ENCODE measurements at regions not wholly inside any gene's neighbourhood (a gene's known extent, or its start where the extent isn't known, plus 50 kb on each side); places are given as distances from the start of the nearest gene placed in this dataset.

DNA sequence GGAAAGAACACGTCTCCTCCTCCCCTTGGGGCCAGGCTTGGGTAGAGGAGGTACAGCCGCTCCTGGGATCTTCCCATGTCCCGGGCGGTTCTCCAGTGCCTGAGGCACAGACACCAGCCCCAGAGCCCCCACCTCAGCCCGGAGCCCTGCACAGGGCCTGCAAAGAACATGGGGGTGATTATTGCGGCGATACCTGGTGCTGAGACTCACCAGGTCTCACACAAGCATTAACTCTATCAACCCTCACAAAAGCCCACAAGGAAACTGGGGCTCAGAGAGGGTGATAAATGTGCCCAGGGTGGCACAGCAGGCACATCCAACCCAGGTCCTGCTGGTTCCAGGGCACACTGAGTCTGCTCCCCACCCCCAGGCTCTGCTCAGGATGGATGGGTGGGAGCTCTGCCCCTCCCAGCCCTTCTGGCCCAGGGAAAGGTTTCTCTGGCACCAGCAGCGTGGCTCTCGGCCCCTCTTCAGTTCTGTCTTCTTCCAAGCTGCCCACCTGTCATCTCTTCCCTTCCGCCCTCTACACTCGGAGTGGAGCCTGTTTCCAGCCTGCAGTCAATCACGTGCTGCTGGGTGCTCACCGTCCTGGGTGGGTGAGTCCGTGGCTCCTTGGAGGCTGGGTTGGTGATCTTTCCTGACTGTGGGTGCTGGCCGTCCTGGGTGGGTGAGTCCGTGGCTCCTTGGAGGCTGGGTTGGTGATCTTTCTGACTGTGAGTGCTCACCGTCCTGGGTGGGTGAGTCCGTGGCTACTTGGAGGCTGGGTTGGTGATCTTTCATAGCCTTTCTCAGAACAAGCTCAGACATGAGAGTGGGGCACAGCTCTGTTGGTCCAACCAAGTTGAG, 53.6 kb upstream of the AJAP1 start:
- BruUV-seq (replicated peaks): no TSS peak
- DNase-seq (ENCODE audit: low read depth, low spot score) (no peak), FAIRE-seq (no peak)
- no peaks in the 10 kb centered on the region for H3K36me3 ChIP-seq (ENCODE audit: control insufficient read depth in 2 of 2, extremely low read depth in 1 of 2, insufficient read depth in 2 of 2, low read length in 2 of 2)
- H3K27me3 ChIP-seq (ENCODE audit: control insufficient read depth in 2 of 2, insufficient read depth in 2 of 2, low read length in 2 of 2): no peaks in the 10 kb centered on the region
- no peaks in the 10 kb centered on the region for H3K79me2 ChIP-seq (ENCODE audit: control insufficient read depth, insufficient read depth, low read length)
- H3K4me3 ChIP-seq (replicated peaks in 1 of 3; ENCODE audit: insufficient read depth in 1 of 3, low read depth in 1 of 3, low read length in 3 of 3): no peak overlapping the region
- no peak overlapping the region for H2AFZ ChIP-seq (ENCODE audit: low read depth, low read length)
- H3K9me3 ChIP-seq (replicated peaks; ENCODE audit: control insufficient read depth, insufficient read depth, low read length): peaks cover 1% of the 10 kb centered on the region
- H3K4me2 ChIP-seq (ENCODE audit: insufficient read depth, low read length): no peak overlapping the region
- H4K20me1 ChIP-seq (replicated peaks; ENCODE audit: control insufficient read depth, extremely low read depth, insufficient read depth, low read length): no peaks in the 10 kb centered on the region
- ChIA-PET CTCF (no interaction called here), POLR2A (no interaction called here)
- H3K9me1 ChIP-seq (replicated peaks; ENCODE audit: control insufficient read depth, extremely low read depth, insufficient read depth, low read length): no peaks in the 10 kb centered on the region
- H3K27ac ChIP-seq (ENCODE audit: insufficient read depth, low read depth, low read length): no peak overlapping the region
- H3K4me1 ChIP-seq (ENCODE audit: control insufficient read depth, extremely low read depth, insufficient read depth, low read length): no peaks in the 10 kb centered on the region
- dilution Hi-C loops (cut with MboI; ENCODE audit: extremely low pct_ligation_motif_present, low sequenced_read_pairs) (no loop called here), intact Hi-C loops (cut with micrococcal nuclease) (no loop called here)
- no peak overlapping the region for H3K9ac ChIP-seq (replicated peaks; ENCODE audit: extremely low read depth, insufficient read depth, low read length)
- TF ChIP-seq POLR2AphosphoS5 (IDR thresholded peaks at IDR 0.05; ENCODE audit: insufficient read depth, low read depth, low read length) (no peak), MYC (IDR thresholded peaks at IDR 0.05; ENCODE audit: low read depth, low read length) (no peak), EZH2 (IDR thresholded peaks at IDR 0.05; ENCODE audit: borderline replicate concordance, low read depth, low read length, severe bottlenecking) (no peak), FOS (IDR thresholded peaks at IDR 0.05; ENCODE audit: borderline replicate concordance, insufficient read depth, low read length) (no peak), JUN (IDR thresholded peaks at IDR 0.05; ENCODE audit: borderline replicate concordance, insufficient read depth, insufficient read length, low read depth) (no peak), GATA2 (IDR thresholded peaks at IDR 0.05; ENCODE audit: insufficient read depth, insufficient read length, low read depth, low read length) (no peak)
- TF ChIP-seq, protein P1, sequence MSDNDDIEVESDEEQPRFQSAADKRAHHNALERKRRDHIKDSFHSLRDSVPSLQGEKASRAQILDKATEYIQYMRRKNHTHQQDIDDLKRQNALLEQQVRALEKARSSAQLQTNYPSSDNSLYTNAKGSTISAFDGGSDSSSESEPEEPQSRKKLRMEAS (IDR thresholded peaks at IDR 0.05; ENCODE audit: insufficient read depth, insufficient read length): no peak
- TF ChIP-seq, protein P2, sequence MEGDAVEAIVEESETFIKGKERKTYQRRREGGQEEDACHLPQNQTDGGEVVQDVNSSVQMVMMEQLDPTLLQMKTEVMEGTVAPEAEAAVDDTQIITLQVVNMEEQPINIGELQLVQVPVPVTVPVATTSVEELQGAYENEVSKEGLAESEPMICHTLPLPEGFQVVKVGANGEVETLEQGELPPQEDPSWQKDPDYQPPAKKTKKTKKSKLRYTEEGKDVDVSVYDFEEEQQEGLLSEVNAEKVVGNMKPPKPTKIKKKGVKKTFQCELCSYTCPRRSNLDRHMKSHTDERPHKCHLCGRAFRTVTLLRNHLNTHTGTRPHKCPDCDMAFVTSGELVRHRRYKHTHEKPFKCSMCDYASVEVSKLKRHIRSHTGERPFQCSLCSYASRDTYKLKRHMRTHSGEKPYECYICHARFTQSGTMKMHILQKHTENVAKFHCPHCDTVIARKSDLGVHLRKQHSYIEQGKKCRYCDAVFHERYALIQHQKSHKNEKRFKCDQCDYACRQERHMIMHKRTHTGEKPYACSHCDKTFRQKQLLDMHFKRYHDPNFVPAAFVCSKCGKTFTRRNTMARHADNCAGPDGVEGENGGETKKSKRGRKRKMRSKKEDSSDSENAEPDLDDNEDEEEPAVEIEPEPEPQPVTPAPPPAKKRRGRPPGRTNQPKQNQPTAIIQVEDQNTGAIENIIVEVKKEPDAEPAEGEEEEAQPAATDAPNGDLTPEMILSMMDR (IDR thresholded peaks at IDR 0.05; ENCODE audit: extremely low read depth in 1 of 2, insufficient read depth in 1 of 2, low read depth in 1 of 2, low read length in 2 of 2): no peak
